GM19463 (cell line): ENCODE measurements at regions not wholly inside any gene's neighbourhood (a gene's known extent, or its start where the extent isn't known, plus 50 kb on each side); places are given as distances from the start of the nearest gene placed in this dataset.

Experiments
- ATAC-seq: cut with Tn5 transposase; IDR thresholded peaks from one replicate; pipeline ENCODE4 v1.9.1; 2021; ENCODE audit warnings: mild to moderate bottlenecking, moderate library complexity; ENCODE audit not compliant: unreplicated experiment

DNA sequence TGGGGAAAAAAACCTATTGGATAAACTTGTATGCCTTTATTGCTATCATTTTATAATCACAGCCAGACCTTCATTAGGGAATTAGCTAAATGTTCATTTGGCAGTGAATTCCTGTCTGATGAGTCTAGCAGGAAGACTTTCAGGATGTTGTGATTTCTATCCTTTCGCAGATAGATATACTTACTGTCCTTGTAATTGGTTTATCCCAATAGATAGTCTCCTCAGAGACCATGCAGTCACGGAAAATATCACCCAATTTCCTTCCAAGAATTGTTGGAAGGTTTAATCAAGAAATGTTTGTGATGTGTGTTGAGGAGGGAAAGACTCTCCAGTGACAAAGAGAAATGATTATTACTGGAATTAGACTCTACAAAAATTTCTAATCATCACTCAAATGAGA lies 1937.9 kb upstream of the WWC1 start:
- ATAC-seq, result no peak

DNA sequence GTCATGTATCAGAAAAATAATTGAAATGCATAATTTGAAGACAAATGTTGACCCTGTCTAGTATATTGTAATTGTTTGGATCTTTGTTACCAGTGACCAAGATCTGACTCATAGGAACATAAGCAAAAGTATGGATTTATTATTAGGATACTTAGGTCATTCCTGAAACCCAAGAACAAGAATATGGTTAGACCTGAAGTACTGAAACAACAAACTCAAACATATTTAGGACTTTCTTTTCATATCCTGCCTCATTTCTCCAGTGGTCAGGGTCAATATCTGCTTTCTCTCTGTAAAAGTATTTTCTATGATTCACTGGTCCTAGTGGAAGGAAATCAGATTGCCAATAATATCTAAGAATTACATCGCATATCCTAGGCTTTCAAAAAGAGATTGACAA lies 1937.1 kb upstream of the WWC1 start:
- no peak for ATAC-seq

DNA sequence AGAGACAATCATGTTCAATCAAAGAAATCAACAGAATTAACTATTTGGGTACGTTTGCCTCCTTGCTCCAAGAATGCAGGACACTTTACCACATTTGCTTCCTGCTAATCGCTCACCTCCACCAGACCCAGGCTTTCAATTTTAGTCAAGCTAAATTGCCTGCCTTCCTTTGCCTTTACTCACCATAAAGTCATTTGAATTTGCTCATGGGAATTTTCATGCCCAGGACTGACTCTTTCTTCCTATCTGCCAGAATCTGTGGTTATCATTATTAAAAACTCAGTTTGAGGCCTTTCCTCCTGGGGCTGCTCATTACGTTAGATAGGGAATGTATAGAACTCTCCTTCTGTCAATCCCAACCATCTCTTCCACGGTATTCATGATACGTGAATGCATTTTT lies 1935.3 kb upstream of the WWC1 start:
- no peak for ATAC-seq

DNA sequence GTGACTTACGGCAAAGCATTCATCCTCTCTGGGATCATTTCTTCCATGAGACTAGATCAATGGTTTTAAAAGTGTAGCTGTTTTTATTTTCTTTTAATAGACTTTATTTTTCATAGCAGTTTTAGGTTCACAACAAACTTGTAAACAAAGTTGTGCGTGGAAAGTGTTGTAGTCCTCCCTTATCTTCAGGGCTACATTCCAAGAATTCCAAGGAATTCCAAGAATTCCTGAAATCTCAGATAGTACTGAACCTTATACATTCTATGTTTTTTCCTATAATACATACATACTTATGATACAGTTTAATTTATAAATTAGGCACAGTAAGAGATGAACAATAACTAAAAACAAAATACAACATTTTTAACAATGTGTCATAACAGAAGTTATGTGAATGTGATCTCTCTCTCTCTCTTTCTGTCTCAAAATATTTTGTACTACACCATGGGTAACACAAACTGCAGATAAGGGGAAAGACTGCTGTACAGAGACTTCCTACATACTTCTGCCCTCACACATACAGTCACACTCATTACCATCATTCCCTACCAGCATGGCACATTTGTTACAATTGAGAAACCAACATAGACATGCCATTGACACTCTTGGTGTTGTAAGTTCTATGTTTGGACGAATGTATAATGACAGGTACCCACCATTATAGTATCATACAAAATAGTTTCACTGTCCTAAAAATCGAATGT lies 1933.2 kb upstream of the WWC1 start:
- ATAC-seq, result no peak

- ATAC-seq, result no peak
Observed at GRCh38 chr5:166363087-166363760, 1928.2 kb upstream of the WWC1 start.

GRCh38 chr5:166365164-166365563 lies 1926.3 kb upstream of the WWC1 start:
- no peak for ATAC-seq

DNA sequence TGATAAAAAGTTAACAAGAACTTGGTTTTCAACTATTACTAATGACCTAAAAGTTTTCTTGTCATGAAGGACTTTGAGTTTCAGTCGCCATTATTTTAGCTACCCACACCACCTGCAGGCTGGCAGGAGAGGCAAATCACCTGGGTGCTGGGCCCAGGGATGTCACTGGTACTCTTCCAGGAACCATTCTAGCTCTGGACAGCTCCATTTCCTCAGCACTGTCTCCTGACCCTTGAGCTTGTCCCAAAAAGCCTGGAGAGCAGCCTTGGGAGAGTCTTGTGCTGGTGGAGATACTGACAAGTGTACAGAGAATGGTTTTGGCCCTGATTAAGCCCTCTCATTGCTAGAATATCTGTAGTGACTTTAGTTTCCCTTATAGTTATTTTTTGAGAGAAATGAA lies 1924.1 kb upstream of the WWC1 start:
- no peak for ATAC-seq

DNA sequence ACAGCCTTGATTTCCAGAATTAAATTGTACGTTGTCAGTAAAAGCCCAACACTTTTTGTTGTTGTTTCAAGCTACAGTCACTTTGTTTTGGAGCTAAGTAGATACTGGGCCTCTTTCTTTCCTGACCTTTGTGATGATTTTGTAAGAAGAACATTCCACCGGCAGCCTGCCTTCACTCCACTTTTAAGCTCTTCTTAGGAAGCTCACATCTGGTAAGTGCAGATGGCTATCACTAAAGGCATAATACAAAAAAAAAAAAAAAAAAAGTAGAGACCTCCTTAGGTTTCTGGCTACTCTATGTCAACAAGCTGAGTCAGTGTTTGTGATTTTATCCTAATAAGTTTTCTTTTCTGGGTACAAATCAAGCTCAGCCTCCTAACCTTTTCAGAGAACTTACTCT lies 1922.1 kb upstream of the WWC1 start:
- ATAC-seq, result no peak

GRCh38 chr5:166369807-166370206 lies 1921.6 kb upstream of the WWC1 start:
- ATAC-seq, result no peak

- no peak for ATAC-seq
Observed at GRCh38 chr5:166370928-166371690, 1920.3 kb upstream of the WWC1 start.

- no peak for ATAC-seq
Observed at GRCh38 chr5:166373817-166374216, 1917.6 kb upstream of the WWC1 start.

DNA sequence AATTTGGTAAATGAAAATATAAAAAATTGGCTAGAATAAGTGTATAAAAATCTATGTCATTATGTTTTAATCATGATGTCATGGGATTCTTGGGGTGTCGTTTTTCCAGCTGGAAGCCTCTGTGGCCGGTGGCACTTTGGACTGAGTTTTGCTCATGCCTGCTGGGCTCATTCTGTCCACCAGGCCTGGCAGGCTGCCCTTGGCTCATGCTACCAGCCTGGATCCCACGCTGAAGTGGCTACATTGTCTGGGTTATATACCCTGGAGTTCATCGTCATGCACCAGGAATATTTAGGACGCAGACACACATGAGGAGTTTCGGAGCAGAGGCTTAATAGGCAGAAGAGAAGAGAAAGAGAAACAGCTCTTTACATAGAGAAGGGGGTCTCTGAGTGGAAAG lies 1913.7 kb upstream of the WWC1 start:
- ATAC-seq, result no peak

DNA sequence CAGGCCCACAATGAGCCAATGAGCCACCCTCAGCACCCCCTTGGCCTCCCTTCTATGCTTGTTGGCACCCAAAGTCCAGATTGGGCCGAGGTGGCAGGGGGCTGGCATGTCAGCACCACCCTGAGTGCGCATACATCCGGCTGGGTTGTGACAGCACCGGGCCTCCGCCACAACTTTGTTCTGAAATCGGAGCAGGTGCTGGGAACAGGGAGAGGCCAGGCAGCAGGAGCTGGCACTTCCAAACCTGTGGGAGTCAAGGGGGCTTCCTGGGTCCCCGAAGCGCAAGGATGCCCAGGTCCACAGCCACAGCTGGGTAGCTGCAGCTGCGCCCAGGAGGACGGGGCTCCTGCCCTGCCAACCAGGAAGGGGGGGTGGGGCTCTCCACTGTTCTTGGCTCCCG lies 1911.9 kb upstream of the WWC1 start:
- ATAC-seq, result no peak

- no peak for ATAC-seq
Observed at GRCh38 chr5:166382031-166382430, 1909.4 kb upstream of the WWC1 start.

GRCh38 chr5:166398131-166398530 lies 1893.3 kb upstream of the WWC1 start:
- ATAC-seq, result no peak

DNA sequence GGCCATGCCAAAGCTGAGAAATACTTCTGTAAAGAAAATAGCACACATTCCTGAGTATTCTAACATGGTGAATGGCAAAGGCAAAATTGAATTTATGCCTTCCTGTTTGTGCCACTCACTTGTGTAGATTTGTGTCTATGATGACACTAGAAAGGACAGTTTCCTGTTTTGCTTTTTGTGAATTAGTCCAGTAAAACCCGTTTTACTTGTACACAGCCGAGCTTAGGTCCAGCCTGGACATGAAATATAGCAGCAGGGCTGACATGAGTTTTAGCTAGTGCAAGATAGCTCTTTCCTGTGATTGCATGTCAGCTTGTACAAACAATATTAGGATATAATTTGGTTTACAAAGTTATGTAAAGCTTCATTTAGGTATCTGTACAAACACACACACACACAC lies 1891.7 kb upstream of the WWC1 start:
- ATAC-seq, result no peak

DNA sequence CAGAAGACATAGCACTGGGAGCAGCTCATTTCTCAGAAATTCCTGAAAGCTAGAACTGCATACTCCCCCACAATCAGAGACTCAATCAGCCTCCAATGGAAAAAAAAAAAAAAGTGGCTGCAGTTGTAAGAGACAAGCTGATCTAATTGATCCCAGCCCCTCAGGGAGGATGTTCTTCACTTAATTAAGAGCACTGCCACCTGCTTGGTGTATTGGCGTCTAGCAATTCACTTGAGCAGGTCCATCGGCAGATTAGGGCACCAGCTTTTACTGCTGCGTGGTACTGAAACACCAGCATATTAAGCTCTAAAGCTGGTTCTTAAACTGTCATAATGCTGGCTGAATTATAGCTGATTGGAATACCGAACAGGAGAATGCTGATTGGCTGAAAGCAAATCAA lies 1890.1 kb upstream of the WWC1 start:
- ATAC-seq, result no peak

DNA sequence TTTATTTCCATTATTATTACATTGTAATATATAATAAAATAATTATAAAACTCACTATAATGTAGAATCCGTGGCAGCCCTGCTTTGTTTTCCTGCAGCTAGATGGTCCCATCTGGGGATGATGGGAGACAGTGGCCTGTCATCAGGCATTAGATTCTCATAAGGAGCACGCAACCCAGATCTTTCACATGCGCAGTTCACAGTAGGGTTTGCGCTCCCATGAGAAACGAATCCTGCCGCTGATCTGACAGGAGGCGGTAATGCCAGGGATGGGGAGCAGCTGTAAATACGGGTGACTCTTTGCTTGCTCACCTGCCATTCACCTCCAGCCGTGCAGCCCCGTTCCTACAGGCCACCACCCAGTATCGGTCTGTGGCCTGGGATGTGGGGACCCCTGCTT lies 1879.3 kb upstream of the WWC1 start:
- no peak for ATAC-seq

DNA sequence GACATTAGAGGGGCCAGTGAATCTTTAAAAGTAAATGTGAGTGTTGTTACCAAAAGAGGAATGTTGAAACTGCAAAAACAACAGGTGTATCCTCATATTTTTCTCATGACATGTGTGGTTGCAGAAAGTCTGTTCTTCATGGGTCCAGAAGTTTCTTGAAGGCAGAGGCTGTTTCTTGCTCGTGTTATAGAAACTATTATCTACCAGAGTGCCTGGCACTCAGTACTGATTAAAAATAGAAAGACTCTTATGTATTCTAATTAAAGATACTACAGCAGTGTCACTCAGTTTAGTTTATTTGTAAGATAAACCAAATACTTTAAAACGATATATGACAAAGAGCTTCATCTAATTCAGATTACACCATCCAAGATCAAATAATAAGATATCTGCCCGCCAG lies 1864.2 kb upstream of the WWC1 start:
- no peak for ATAC-seq

GRCh38 chr5:166428264-166428803 lies 1863.1 kb upstream of the WWC1 start:
- ATAC-seq, result no peak

GRCh38 chr5:166430491-166431319 lies 1860.7 kb upstream of the WWC1 start:
- no peak for ATAC-seq
